Activated naive CD4-positive, alpha-beta T cell treated with anti-CD3 and anti-CD28 coated beads, Interleukin-2, amount 10 ng/mL, durations not matched to agents 7 days and 5 days (primary cell): ENCODE measurements at regions not wholly inside any gene's neighbourhood (a gene's known extent, or its start where the extent isn't known, plus 50 kb on each side); places are given as distances from the start of the nearest gene placed in this dataset.

Experiments
- CTCF ChIA-PET: fragments of 350-600 bp; sonication (Branson Sonifier 250); formaldehyde crosslinking; loops from one replicate; lab custom pipeline; 2021; ENCODE audit warnings: antibody characterized with exemption; lab: Charles Lee
- DNase-seq: peaks from one replicate; pipeline ENCODE4 v3.0.0-alpha.2; 2020
- H3K27ac Mint-ChIP-seq: one replicate; pipeline ENCODE4 v1.8.0; 2021; ENCODE audit warnings: mild to moderate bottlenecking, moderate library complexity, mixed read lengths
- H3K27me3 Mint-ChIP-seq: one replicate; pipeline ENCODE4 v1.8.0; 2021; ENCODE audit warnings: mild to moderate bottlenecking, mixed read lengths
- H3K36me3 Mint-ChIP-seq: one replicate; pipeline ENCODE4 v1.8.0; 2021; ENCODE audit warnings: mixed read lengths
- H3K4me1 Mint-ChIP-seq: one replicate; pipeline ENCODE4 v1.8.0; 2021; ENCODE audit warnings: mixed read lengths
- H3K4me3 Mint-ChIP-seq: one replicate; pipeline ENCODE4 v1.8.0; 2021; ENCODE audit warnings: mild to moderate bottlenecking, moderate library complexity, mixed read lengths
- H3K9me3 Mint-ChIP-seq: one replicate; pipeline ENCODE4 v1.8.0; 2021; ENCODE audit warnings: mixed read lengths

DNA sequence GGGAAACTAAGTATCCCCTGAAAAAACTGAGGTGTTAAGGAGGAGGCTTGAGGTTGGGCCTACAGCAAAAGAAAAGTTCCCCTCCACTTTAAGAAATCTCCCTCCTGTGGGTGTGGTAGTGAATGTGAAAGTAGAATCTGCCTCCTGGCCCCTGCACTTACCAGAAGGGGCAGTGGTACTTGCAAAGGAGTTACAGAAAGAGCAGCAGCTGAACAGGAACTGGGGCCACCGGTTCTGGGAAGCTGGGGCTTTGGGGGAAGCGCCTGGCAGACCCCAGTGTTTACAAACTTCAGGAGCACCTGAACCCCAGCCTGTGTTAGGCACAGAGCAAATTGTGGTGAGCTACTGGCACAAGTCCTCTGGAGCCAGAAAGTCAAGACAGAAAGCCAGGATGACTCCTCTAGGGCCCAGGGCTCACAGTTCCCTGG lies 250.2 kb upstream of the FGGY start:
- peak overlapping the region; percentile 52 for H3K4me3 Mint-ChIP-seq
- peaks cover 6% of the 10 kb centered on the region for H3K27me3 Mint-ChIP-seq
- CTCF ChIA-PET = interaction anchor here (1.0 to 3.5 kb wide), 7 partner anchors 9 to 244 kb away, joined by 3 to 8 read pairs (median 5); no protein-coding TSS in a partner anchor
- peak overlapping the region; percentile 94 for H3K27ac Mint-ChIP-seq
- peak; percentile 70 for DNase-seq
- H3K36me3 Mint-ChIP-seq = peaks cover 21% of the 10 kb centered on the region
- H3K9me3 Mint-ChIP-seq = peaks cover 9% of the 10 kb centered on the region
- H3K4me1 Mint-ChIP-seq = peaks cover 50% of the 10 kb centered on the region

DNA sequence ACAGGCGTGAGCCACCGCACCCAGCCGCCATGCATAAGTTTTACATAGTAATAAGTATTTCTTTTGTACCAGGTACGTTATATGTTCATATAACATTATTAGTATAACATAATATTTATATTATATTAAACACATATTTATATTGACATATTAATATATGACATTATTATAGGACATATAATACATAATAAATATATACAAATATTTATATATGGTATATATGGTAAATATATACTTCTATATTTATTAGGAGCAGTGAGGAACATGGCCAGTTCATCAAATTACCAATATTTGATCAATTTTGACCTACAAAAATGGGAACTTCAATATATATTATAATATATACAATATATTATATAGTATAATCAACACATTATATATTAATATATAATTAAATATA lies 245.9 kb upstream of the FGGY start:
- CTCF ChIA-PET = no interaction called here
- H3K27me3 Mint-ChIP-seq = peaks cover 6% of the 10 kb centered on the region
- peaks cover 5% of the 10 kb centered on the region for H3K9me3 Mint-ChIP-seq
- no peak overlapping the region for H3K4me3 Mint-ChIP-seq
- H3K4me1 Mint-ChIP-seq = peaks cover 22% of the 10 kb centered on the region
- DNase-seq = no peak
- no peak overlapping the region for H3K27ac Mint-ChIP-seq
- H3K36me3 Mint-ChIP-seq = peaks cover 10% of the 10 kb centered on the region

DNA sequence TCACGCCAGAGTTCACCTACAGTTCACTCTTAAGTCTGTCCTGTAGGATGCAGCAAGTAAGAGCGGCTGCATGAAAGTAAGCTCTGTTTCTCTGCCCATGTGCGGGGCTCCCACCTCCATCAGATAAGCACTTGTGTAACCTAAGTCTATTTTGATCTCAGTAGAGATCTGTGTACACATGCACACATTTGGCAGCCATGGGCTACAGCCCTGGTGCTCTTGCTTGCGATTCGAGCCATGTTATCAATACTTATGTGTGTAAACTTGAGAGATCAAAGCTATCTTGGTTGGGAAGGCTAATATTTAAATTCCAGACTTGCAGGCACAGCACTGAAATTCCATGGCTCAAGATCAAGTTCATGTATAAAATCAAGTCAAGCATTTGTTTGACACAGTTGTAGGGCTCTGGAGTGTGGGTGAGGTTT lies 244.7 kb upstream of the FGGY start:
- Mint-ChIP-seq H3K27me3 (peaks cover 6% of the 10 kb centered on the region), H3K9me3 (peaks cover 5% of the 10 kb centered on the region), H3K4me3 (no peak overlapping the region), H3K4me1 (peaks cover 10% of the 10 kb centered on the region), H3K36me3 (peaks cover 8% of the 10 kb centered on the region), H3K27ac (no peak overlapping the region)
- CTCF ChIA-PET = interaction anchor here (0.9 kb wide), 1 partner anchor 9 kb away, joined by 3 read pairs; no protein-coding TSS in a partner anchor
- no peak for DNase-seq

DNA sequence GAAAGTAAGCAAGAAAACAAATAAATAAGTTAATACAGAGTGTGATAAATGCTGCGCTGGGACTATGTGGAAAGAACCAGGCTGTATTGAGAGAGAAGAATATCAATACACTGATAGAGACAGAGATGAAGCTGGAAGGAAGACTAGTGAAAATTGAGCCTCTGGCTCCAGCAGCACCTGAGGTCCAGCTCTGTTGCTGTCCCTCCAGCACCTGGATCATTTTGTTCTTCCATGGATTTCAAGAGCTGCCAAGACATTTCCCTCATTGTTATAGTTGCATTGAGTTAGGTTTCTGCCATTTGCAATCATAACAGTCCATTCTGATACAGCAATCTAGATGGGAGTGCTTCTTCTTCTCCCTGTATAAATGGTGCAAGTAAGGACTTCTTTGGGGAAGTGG lies 242.7 kb upstream of the FGGY start:
- Mint-ChIP-seq H3K27me3 (peaks cover 3% of the 10 kb centered on the region), H3K4me1 (no peaks in the 10 kb centered on the region), H3K9me3 (no peaks in the 10 kb centered on the region), H3K27ac (no peak overlapping the region), H3K4me3 (no peak overlapping the region), H3K36me3 (no peaks in the 10 kb centered on the region)
- no peak for DNase-seq
- CTCF ChIA-PET = interaction anchor here (0.9 kb wide), 1 partner anchor 112 kb away, joined by 3 read pairs; no protein-coding TSS in a partner anchor

DNA sequence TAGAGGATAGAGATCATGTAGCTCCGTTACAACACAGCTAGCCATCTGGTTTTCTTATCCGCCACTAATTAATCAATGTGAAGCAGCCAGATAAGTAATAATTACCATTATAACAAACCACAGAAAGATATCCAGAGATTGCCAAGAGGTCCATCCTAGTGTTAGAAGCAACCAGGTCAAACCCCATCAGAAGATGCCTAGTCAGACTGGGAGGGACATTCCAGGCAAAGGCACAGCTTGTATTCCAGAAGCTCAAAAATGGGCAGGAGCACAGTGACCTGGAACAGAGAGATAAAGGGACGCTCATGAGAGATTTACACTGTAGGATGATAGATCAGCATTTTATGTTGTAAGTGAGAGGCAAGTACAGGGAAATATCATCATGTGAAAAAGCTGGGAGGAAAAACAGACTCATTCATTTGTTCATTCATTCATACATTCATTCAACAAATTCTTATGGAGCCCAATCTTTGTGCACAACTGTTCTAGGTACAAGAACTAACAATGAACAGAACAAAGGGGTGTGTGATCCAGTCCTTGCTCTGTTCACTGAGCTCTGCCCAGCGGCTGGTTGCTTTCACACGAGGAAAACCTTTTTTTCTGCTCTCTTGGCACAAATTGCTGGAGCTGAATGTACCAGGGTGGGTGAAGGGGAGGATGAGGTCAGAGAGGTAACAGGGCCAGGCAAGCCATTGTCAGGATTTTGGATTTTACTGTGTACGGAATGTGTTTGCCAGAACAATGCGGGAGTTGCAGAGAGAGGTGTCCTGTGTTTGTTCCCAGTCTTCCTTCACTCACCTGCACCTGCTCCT lies 240.8 kb upstream of the FGGY start:
- CTCF ChIA-PET = interaction anchor here (1.2 kb wide), 2 partner anchors 9 to 158 kb away, joined by 3 to 5 read pairs; no protein-coding TSS in a partner anchor
- H3K27me3 Mint-ChIP-seq = no peaks in the 10 kb centered on the region
- H3K27ac Mint-ChIP-seq = no peak overlapping the region
- no peak for DNase-seq
- peaks cover 3% of the 10 kb centered on the region for H3K9me3 Mint-ChIP-seq
- H3K4me3 Mint-ChIP-seq = no peak overlapping the region
- H3K36me3 Mint-ChIP-seq = no peaks in the 10 kb centered on the region
- H3K4me1 Mint-ChIP-seq = peaks cover 9% of the 10 kb centered on the region

DNA sequence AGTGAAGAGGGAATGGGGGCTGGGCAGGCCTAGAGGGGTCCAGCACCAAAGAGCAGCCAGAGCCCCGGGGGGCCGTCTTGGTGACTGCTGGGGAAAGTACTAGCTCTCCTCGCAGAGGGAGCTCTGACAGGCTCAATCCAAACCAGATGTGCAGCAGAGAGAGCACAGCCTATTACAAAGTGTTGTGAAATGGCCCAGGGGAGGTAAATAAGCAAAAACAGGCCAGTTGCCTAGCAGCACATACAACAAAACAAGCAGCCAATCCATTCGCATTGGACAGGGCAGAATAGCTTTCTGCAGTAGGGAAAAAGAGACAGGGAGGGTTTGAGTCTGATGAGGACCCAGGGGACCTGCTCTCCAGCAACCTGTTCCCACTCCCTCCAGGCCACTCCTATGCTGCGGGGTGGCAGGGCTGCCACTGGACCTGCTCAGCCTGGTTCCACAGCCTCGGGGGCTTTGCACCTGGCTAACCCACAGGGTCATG lies 239.6 kb upstream of the FGGY start:
- CTCF ChIA-PET = no interaction called here
- no peaks in the 10 kb centered on the region for H3K36me3 Mint-ChIP-seq
- H3K4me3 Mint-ChIP-seq = no peak overlapping the region
- peaks cover 21% of the 10 kb centered on the region for H3K4me1 Mint-ChIP-seq
- H3K27ac Mint-ChIP-seq = no peak overlapping the region
- no peak for DNase-seq
- H3K27me3 Mint-ChIP-seq = no peaks in the 10 kb centered on the region
- peaks cover 3% of the 10 kb centered on the region for H3K9me3 Mint-ChIP-seq

DNA sequence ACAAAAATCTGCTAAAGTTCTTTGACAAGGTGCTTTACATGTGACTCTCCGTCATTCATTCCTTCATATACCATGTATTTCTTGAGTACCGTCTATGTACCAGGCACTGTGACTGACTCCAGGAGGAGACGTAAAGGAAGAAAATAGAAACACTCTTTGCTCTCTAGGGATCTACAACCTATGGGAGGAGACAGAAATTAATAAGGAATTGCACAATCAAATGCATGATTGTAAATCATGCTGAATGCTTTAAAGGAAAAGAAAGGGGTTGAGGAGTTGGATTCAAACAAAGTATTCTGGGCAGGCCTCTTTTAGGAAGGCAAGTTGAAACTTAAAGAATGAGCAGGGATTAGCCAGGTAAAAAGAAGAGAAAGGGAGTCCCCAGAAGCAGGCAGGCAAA lies 239.1 kb upstream of the FGGY start:
- CTCF ChIA-PET = no interaction called here
- H3K4me3 Mint-ChIP-seq = no peak overlapping the region
- no peak for DNase-seq
- no peak overlapping the region for H3K27ac Mint-ChIP-seq
- peaks cover 3% of the 10 kb centered on the region for H3K9me3 Mint-ChIP-seq
- H3K4me1 Mint-ChIP-seq = peaks cover 24% of the 10 kb centered on the region
- no peaks in the 10 kb centered on the region for H3K36me3 Mint-ChIP-seq
- no peaks in the 10 kb centered on the region for H3K27me3 Mint-ChIP-seq

DNA sequence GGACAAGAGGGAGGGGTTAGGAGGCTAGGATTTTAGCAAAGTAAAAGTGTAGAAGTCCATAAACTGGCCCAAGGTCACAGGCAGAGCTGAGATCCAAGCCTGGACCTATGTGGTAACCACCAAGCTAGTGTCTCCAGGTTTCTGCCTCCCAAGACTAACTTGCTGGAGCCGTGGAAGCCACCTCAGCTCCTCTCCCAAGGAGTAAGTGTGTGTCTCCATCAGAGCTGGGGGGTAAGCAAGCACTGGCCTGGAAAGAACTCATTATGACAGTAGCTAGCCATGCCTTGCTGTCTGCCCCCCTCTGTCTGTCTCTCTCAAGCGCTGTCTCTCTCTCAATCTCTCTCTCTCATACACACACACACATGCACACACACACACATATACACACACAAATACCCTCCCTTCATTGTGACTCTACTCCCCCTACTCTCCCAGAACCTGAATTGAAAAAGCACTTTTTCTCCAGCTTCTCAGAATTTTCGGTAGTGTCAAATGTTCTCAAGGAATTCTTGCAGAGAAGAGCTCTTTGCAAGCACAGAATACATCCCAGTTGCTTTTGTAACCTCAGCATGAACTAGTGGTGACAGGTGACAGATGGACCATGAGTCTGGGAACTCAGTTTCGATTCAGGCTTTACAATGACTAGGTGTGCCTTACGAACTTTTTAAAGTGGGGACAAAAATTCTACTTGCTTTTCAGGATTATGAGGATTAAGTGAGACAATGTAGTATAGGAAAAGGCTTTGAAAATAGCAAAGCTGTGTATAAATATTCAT lies 238.0 kb upstream of the FGGY start:
- H3K27ac Mint-ChIP-seq = no peak overlapping the region
- H3K4me3 Mint-ChIP-seq = no peak overlapping the region
- H3K36me3 Mint-ChIP-seq = no peaks in the 10 kb centered on the region
- DNase-seq = no peak
- CTCF ChIA-PET = interaction anchor here (1.2 kb wide), 1 partner anchor 12 kb away, joined by 5 read pairs; no protein-coding TSS in a partner anchor
- no peaks in the 10 kb centered on the region for H3K27me3 Mint-ChIP-seq
- peaks cover 3% of the 10 kb centered on the region for H3K9me3 Mint-ChIP-seq
- H3K4me1 Mint-ChIP-seq = peaks cover 35% of the 10 kb centered on the region

DNA sequence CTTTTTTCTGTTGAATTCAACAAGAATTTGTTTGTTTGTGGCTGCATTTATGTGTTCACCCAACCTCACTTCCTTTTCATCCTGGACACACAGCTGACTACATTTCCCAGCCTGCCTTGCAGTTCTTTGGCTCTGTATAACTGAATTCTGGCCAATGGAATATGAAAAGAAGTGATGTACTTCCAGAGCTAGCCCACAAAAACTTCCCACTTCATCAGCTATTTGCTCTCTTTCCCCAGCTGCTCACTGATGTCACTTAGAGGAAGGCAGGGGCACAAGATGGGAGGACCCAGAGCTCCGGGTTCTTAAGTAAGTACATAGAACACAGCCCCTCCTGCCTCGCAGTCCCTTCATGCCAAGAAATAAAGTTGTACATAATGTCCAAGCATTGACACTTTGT lies 235.0 kb upstream of the FGGY start:
- Mint-ChIP-seq H3K4me3 (no peak overlapping the region), H3K36me3 (no peaks in the 10 kb centered on the region), H3K27ac (no peak overlapping the region), H3K27me3 (no peaks in the 10 kb centered on the region), H3K9me3 (peaks cover 3% of the 10 kb centered on the region), H3K4me1 (peaks cover 44% of the 10 kb centered on the region)
- DNase-seq = no peak
- CTCF ChIA-PET = interaction anchor here (1.6 kb wide), 2 partner anchors 10 to 15 kb away, joined by 5 to 6 read pairs; no protein-coding TSS in a partner anchor

DNA sequence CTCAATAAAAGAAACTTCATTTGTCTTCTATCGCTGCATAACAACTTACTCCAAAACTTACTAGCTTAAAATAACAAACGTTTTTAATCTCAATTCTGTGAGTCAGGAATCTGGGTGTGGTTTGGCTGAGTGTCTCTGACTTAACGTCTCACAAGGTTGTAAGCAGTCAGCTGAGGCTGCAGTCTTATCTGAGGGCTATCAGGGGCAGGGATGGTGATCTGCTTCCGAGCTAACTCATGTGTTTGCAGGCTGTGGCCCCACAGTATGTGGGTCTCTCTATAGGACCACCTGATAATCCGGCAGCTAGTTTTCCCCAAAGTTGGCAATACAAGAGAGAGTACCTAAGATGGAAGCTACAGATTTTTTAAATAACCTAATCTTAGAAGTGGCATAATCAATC lies 234.2 kb upstream of the FGGY start:
- DNase-seq = no peak
- Mint-ChIP-seq H3K9me3 (peaks cover 3% of the 10 kb centered on the region), H3K4me3 (no peak overlapping the region), H3K27me3 (no peaks in the 10 kb centered on the region), H3K27ac (no peak overlapping the region), H3K4me1 (peaks cover 44% of the 10 kb centered on the region), H3K36me3 (no peaks in the 10 kb centered on the region)
- CTCF ChIA-PET = interaction anchor here (1.6 kb wide), 2 partner anchors 9 to 16 kb away, joined by 5 to 6 read pairs; no protein-coding TSS in a partner anchor

DNA sequence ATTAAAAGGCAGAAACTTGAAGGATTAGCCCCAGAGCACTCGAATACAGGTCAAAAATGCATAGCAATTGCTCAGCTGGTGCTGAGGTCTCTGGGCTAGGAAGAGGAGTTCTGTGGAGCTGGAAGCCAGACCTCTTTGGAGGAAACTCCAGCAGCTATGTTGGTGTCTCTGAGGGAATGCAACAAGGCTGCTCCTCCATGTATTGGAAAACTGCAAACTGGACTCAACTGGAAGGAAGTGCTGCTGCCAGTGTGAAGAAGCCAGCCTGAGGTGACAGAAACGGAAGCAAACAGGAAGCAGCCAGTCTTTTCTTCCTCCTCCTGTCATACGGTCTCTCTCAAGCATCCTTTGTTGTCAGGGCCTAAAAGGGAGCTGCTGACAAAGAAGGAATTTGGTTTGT lies 233.4 kb upstream of the FGGY start:
- CTCF ChIA-PET = interaction anchor here (1.6 kb wide), 1 partner anchor 17 kb away, joined by 5 read pairs; no protein-coding TSS in a partner anchor
- H3K4me1 Mint-ChIP-seq = peaks cover 44% of the 10 kb centered on the region
- H3K4me3 Mint-ChIP-seq = peak overlapping the region; percentile 22
- H3K27me3 Mint-ChIP-seq = no peaks in the 10 kb centered on the region
- no peaks in the 10 kb centered on the region for H3K36me3 Mint-ChIP-seq
- H3K27ac Mint-ChIP-seq = peak overlapping the region; percentile 55
- H3K9me3 Mint-ChIP-seq = peaks cover 3% of the 10 kb centered on the region
- peak; percentile 36 for DNase-seq

DNA sequence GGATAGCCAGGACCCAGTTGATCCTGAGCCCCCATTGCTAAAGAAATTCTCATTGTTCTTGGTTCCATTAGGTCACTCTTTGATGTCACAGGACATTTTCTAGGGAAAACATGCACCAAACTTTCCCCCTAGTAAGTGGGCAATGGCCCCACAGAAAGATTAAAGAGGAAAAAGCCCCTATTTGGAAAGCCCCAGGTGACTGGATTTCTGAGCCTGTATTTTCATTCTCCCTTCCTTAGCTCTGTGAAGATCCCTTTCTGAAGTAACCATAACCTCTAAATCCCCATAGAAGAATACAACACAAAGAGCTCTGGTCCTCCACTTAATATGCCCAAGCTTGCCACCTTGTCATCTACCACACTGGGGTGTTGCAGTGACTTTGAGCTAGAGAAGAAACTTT lies 232.3 kb upstream of the FGGY start:
- CTCF ChIA-PET = no interaction called here
- H3K4me1 Mint-ChIP-seq = peaks cover 44% of the 10 kb centered on the region
- no peak for DNase-seq
- H3K4me3 Mint-ChIP-seq = no peak overlapping the region
- no peaks in the 10 kb centered on the region for H3K36me3 Mint-ChIP-seq
- H3K27ac Mint-ChIP-seq = no peak overlapping the region
- H3K27me3 Mint-ChIP-seq = no peaks in the 10 kb centered on the region
- peaks cover 3% of the 10 kb centered on the region for H3K9me3 Mint-ChIP-seq

DNA sequence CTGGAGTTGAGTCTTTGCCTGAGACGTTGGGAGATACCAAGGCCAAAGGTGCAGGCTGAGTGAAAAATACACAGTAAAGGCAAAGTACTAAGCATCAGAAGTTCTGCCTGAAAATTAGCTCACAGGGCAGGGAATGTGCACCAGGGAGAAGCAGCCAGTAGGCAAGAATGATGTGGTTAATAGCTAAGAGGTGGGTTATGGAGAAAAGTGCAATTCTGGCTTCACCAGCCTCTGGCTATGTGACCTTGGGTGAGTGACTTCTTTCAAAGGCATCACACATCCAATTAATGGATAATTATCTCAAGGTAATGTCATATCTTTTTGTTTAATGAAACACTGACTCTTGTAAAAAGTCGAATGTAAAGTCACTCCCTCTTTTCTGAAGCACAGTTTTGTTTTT lies 230.7 kb upstream of the FGGY start:
- Mint-ChIP-seq H3K36me3 (no peaks in the 10 kb centered on the region), H3K4me1 (peaks cover 43% of the 10 kb centered on the region), H3K4me3 (no peak overlapping the region), H3K27ac (no peak overlapping the region), H3K27me3 (no peaks in the 10 kb centered on the region), H3K9me3 (no peaks in the 10 kb centered on the region)
- DNase-seq = no peak
- CTCF ChIA-PET = no interaction called here

DNA sequence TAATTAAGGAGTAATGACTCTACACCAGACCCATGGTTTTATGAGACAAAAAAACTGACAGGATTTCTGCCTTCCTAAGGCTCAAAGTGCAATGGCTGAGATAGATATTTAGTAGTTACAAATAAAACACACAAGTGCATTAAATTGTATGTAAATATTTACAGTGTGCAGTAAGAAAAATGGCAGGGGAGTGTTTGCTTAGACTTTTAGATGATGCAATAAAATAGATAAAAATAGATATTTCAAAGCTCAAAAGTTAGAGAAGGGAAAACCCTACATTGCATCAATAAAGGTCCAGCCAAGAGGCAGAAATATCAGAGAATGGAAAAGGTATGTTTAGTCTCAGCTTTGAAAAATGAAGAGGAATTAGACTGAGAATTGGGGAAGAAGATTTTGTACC lies 226.3 kb upstream of the FGGY start:
- Mint-ChIP-seq H3K4me3 (no peak overlapping the region), H3K4me1 (peaks cover 24% of the 10 kb centered on the region), H3K27ac (peak overlapping the region; percentile 29), H3K36me3 (peaks cover 10% of the 10 kb centered on the region), H3K9me3 (peaks cover 4% of the 10 kb centered on the region), H3K27me3 (no peaks in the 10 kb centered on the region)
- DNase-seq = no peak
- CTCF ChIA-PET = interaction anchor here (1.0 to 2.2 kb wide), 4 partner anchors 9 to 222 kb away, joined by 3 to 8 read pairs (median 5); no protein-coding TSS in a partner anchor
